GM19328 (cell line): ENCODE measurements at regions not wholly inside any gene's neighbourhood (a gene's known extent, or its start where the extent isn't known, plus 50 kb on each side); places are given as distances from the start of the nearest gene placed in this dataset.

Experiments
- ATAC-seq: cut with Tn5 transposase; IDR thresholded peaks from one replicate; pipeline ENCODE4 v1.9.1; 2021; ENCODE audit warnings: mild to moderate bottlenecking, moderate library complexity; ENCODE audit not compliant: unreplicated experiment

DNA sequence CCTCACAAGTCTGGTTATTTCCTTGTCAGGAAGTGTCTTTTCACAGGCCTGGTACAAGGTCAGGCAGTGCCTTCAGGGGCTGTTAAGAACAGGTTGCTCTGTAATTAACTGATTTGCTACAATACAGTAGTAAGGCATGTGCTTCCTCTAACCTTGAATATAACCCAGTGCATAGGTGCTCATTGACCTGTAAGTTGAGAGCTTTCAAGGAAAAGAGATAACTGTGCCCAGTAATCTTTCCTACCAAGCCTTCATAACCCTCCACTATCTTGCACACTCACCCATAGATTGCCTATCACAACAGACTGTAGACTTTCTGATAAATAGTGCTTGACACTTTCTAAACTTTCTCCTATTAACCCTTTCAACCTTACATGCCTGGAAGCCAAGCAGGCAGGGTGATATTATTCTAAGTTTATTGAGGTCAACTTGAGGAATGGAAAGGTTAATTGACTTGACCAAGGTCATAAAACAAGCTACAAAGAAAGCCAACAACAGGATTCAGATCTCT, 148.1 kb downstream of the PPARGC1A start:
- no peak for ATAC-seq

DNA sequence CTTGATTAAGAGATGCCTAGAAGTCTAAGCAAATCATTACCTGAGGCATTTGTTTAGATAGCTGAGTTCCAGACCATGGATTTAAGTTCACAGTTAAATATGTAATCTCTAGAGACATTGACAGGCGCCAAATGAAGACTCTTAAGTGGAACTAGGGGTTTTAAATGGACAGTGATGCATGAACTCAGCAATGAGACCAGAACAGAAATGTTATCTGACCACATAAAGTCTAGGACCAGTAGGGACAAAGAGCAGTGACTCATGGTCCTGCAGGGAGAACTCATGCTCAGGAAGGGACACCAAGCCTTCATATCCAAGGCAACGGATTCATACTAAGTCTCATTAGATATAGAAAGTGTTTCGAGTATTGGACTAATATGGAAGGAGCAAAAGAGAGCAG, 152.3 kb downstream of the PPARGC1A start:
- no peak for ATAC-seq

DNA sequence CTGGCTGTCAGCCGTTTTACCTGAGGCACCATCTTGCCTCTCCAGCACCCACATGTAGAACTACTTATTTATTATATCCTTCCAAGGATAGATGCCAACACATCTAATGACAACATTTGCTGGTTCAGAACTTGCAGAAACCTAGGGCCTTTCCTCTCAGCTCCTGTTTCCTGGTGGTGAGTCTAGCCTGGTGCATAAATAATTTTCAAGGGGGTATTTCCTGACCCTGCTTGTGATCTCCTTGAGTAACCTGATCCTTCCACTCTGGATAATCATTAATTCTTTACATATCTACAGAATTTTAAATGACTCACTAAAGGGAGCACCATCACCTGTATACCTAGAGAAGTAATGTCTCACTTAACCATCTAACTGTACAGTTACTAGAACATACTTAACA, 153.4 kb downstream of the PPARGC1A start:
- no peak for ATAC-seq

DNA sequence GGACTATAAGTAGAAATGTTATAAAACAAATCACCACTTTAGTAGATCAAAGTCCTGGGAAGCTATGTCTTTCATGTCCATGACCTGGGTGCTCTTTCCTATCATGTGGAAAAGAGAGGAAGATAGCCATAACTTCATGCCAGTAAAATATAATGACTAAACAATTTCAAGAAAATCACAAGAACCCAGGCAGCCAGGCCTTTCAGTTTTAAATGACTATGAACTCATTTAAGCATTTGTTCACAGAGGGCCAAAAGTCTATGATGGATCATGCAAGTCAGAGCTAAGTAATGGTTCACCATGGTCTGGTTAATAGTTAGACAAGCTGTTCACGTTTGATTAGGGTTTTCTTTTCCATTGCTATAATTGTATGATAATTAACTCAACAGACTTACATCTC, 155.8 kb downstream of the PPARGC1A start:
- no peak for ATAC-seq

DNA sequence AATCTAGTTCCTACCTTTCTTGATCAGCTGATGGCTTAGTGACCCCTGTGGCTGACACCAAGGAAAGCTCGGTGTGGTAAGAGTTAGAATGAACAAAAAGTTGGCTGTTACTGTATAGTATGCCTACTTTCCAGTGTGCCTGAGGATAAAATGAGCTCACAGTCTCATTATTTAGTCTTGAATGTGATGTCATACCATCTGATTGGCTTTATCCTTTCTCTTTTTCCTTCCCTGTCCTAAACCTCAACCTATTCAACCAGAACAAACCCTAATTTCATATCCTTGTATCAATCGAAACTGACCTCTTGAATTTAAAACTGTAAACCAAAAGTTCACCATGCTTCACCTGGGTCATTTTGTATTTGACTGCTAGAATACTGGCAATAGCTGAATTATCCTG, 156.4 kb downstream of the PPARGC1A start:
- ATAC-seq, result no peak

DNA sequence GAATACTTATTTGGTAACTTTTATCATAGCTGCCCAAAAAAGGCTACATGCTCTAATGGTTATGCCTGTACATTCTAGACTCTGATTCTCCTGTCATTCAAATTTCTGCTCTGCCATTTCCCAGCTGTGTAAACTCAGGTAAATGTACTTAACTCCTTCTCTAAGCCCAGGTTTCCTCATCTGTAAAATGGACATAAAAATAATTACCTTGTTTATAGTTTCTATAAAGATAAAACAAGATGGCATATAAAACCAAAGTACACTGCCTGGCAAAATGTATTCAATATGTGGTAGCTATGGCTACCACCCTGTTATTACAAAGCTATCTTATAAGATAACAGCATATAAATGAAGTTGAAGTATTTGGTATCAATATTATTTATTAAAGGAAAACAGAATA, 158.8 kb downstream of the PPARGC1A start:
- no peak for ATAC-seq

DNA sequence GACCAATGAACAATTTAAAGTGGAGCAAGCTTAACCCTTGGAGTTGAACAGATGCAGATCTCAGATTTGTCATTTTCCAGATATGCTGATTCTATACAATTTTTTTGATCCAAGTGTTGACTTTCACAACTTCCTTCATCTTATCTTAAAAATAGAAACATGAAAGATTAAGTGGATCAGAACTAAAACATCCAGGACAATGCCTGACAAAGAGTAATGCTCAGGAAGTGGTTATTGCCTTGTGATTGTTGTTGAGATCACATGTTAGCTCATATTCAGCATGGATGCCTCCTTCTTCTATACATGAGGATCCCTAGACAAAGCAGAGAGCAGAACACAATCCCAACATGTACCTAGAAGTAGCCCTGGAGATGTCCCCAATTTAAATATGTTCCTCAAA, 160.9 kb downstream of the PPARGC1A start:
- ATAC-seq, result no peak

DNA sequence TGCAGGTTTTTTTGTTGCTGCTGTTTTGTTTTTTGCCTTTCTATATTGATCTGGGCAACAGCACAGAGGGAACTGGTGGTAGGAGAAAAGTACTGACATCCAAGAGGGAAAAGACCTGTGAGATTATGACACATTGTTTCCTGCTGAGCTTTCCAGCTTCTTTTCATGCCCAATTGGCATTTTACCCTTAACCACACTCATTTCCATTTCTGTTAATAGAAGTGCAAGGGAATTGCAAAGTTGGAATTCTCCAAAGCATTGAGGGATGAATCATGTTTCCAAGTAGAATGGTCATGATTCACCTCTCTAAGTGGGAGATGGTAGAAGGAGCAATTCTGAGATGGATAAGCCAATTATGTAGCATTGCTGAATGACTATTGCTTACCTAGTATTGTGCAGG, 161.5 kb downstream of the PPARGC1A start:
- ATAC-seq, result no peak

DNA sequence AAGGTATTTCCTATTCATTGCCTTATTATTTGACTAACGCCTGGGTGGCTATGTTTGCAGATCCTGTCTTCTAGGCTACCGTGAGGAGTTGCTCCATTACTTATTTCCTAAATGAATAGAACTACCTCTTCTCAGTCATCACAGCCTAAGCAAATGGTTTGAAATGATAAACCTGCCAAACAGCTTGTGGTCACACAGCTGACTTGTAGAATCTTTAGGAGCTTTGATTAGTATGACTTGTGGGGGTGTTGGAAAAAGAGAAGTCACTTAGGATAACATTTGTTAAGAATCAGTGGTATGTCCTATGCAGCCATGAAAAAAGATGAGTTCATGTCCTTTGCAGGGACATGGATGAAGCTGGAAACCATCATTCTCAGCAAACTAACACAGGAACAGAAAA, 169.3 kb downstream of the PPARGC1A start:
- ATAC-seq, result no peak

DNA sequence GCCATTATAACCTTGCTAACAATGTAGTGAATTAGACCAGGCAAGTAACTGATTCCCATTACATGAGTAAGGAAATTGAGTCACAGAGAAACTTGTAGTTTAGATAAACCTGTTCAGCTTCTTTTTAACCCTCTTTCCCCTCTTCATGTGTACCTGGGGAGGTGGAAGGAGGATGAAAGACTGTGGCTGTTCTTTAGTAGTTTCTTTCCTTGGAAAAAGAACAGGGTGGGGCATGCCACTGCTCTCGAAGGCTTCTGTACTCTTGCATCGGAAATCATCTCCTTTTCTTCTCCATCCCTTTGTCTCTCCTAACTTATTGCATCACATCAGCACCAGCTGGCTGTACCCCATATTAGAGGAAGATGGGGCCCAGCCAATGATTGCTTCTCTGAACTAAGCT, 171.4 kb downstream of the PPARGC1A start:
- ATAC-seq, result no peak

DNA sequence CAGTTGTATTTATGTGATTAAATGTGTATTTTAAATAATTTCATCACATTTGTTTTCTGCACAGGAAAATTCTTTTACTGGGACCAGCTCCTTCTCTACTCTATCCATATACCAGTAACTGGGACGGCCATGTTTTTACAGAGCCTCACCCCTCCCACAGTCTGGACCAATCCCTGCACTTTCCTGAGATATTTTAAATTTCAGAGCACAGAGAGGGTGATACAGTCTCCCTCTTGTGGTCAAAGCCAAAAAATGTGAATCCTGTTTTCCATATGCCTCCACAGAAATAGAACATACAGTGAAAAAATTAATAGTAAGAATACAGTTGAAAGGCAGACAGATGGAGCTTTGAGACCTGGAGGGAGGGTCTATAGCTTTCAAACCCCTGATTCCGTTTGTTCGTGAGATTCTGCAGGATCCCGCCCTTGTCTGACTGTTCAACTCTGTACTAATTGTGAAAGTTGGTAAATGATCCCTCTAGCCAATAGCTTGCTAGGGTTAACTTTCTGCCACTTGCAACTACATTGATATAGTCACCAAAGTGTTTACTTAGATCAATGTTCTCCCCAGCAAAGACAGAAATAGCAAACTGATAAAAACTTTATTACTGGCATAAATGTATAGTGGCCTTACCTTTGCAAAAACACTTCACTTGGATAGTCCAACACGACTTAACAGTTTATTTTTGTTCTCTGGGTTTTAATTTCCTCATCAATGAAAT, 172.2 kb downstream of the PPARGC1A start:
- ATAC-seq, result no peak

DNA sequence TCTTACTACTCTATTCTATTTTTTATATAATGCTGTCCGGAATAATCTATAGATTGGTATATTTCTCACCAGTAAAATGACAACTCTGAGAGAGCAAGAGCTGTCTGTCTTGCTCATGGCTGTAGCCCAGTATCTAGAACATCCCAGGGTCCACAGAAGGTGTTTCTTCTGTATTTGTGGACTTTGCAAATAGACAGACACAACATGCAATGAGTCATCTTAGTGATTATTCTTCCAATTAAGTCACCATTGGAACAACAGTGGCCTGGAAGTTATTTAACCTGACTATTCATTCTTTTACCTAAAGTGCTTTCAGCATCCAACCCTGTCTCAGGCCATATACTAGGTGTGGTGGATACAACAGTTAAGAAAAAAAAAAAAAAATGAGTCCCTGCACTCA, 179.5 kb downstream of the PPARGC1A start:
- no peak for ATAC-seq

DNA sequence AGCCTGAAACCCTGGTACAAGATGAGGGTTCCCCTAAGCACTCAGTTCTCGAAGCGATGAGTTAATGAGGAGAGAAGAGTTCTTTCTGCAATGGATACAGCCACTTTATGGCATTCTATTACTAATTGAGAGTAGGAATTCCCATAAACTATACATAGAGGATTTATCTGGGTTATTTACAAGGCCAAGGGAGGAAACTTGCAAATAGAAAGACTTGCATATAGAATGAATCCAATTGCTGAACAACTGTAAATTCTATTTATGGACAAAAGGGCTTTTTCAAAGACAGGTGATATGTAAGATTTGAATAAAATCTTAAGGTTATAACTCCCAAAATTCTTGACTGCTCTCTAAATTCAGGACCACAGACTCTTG, 182.2 kb downstream of the PPARGC1A start:
- ATAC-seq, result no peak

DNA sequence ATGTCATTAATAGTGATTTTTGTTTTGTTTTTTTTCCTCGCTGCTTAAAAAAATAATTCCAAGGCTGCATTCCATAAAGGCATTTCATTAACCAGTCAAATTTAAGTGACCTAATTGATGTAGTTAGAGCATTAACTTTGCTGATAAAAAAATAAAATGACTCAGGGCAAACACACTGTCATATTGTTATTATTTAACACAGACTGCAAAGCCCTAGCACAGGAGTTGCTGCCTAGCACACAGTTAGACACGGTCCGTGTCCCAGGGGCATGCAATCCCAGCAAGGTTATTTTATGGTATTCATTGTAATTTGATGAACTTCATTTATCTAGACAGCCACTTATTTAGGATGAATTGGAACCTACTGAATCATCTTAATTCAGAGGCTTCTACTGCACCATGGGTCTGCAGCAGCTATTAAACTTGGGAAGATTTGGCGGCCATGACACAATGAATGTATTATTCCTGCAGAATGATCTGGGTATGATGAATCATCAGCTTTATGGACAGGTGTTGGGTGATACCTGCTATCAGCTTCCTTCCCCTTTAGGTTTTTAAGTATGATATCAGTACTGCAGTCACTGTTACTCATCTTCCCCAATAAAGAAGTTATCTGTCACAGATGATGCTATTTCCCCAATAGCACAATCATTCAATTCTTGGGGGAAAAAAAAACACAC, 182.7 kb downstream of the PPARGC1A start:
- no peak for ATAC-seq

DNA sequence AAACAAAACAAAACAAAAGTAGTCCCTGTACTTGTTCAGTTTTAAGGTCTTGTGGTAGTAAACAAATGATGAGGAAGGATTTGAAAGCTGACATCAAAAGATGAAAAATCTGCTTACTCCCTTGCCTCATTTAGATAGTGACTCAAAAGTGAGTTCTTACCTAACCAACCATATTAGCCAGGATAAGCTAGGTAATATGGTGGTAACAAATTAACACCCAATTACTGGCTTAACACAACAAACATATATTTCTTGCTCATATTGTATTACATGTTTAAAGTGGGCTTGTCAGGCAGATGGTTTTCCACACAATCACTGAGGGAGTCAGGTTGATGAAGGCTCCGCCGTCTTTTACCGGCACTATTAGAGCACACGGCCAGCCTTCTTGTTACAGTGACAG, 189.7 kb downstream of the PPARGC1A start:
- ATAC-seq, result no peak

DNA sequence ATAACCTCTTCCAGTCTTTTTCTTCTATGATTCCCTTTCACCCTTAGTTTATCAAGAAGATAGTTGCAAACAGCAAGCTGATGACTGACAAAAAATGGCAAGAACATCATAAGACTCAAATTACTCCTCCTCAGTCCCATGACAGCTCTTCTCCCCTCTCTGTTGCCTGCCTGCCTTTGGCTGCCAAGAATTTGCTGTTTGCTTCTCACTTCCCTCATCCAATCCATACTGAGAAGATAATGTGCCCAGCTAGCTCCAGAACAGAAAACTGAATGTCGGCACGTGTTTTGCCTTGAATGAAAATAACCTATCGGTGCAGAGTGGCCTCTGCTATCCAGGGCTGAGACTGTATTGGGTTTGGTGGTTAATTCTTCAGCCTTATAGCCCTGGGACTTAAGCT, 192.1 kb downstream of the PPARGC1A start:
- ATAC-seq, result no peak

DNA sequence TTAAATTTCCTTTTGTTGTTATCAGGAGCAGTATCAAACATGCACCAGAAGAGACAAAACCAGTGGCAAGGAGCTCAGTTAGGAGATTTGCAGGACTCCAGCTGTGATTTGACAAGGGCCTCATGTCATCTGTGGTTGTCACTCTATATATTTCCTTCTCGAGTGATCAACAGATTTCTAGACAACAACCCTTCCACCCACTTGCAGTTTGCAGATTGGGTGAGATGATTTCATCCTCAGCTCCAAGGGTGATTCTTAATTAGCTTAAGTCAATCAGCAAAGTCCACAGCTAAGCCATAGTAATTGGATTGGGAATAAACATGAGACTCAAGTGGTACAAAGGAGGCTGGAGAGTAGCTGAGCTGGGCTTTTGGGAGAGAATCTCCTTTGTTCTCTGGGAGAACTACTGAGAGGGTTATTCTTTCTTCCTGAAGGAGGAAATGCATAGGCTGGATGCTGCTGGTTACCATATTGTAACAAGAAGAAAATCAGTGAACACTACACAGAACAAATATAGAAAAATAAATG, 192.8 kb downstream of the PPARGC1A start:
- ATAC-seq, result no peak

DNA sequence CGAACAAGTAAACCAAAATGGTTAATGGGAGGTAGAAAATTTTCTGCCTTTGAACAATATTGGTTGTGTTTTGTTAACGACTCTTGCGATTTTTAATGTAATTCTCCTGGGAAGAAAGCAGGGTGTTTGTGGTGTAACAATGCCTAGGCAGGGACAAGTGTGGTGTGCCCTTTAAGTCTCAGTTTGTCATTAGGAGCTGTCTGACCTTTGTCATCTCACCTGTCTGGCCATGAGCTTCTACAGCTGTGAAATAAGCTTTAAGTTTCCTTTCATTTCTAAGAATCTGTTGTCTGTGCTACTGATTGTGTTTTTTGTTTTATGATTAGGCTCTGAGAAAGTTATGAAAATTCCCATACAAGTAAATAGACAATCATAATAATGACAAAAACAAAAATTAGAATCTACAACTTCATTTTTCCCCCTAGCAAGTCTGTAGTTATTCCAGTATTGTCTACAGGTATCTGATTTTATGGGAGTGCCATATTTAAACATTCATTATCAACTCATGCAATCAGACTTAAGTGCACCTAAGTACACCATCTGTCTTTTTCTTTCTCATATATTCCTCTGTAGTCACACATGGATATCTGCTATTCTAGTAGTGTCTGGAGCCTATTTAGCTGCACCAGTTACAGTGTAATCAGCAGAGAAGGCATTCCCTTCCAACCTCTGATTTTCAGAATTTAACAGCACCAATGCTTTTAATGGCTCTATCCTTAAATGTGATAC, 203.5 kb downstream of the PPARGC1A start:
- ATAC-seq, result no peak

DNA sequence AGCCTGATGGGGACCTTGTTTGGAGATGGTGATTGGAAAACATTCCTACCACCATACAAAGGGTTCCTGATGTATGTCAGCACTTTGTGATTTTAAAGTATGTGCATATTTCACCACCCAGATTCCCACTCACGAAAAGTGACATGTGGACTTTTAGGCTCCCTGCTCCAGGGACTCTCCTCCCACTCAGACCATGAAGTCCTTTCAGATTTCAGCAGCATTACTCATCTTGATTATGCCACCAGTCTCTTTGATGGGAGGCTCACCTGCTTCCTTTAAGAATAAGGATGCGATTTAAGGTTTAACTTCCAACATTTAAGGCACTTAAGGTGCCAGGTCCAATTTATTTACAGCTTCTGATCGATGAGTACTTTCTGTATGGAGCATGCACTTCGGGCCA, 204.4 kb downstream of the PPARGC1A start:
- no peak for ATAC-seq

DNA sequence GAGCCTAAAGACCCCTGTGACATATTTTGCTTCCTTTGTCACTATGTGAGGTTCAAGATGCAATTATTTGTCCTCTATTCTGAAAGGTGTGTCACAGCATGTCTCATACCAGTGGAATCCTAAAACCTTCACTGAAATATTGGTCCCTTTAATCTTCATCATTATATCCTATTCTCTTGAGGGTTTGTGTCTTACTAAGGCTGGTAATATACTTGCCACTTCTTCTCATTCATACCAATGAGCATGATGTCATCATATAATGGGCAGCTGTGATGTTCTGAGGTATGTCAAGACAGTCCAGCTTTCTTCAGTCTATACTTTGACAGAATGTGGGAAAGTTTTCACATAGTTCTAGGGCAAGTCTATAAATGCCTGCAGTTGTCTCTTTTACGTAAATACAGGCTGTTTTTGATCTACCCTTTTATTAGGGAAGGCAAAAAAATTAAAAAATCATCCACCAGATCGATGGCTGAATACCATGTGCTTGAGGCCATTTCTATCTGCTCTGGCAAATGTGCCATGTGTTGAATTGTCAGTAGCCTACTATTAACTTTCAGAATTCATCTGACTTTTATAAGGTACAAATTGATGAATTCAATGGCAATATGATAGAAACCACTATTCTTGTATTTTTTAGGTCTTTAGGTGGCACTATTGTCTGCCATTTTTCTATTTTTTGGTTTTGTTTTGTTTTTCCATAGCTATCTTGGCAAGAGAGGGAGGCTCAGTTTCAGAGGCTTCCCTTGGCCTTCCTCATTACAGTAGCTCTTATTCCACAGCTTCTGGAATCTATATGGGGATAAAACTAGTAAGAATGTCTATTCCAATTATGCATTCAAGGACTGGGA, 209.0 kb downstream of the PPARGC1A start:
- no peak for ATAC-seq

DNA sequence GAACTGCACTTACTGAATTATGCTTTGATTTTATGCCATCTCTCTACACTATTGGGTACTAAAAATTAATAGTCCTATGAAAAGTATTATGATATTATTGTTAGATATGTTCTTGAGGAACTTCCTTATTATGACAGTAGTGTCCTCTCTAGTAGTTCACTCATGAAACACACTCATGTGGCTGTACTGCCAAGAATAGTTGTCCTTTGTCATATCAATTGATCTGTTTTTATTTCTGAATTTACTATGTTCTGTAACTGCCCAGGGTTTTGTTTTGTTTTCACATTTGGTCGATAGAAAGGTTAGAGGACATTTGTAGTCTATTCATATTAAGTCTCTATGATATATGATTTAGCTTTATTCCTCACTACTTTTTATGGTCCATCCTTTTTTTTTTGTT, 215.2 kb downstream of the PPARGC1A start:
- no peak for ATAC-seq
